ENCODE measurements at regions not wholly inside any gene's neighbourhood (a gene's known extent, or its start where the extent isn't known, plus 50 kb on each side); places are given as distances from the start of the nearest gene placed in this dataset.

- TF ChIP-seq CTCF (IDR thresholded peaks at IDR 0.05; ENCODE audit: insufficient read depth, low read length, poor library complexity, severe bottlenecking) (no peak), EZH2phosphoT487 (conservative IDR thresholded peaks at IDR 0.05; ENCODE audit: low read length) (no peak)
Measured at GRCh38 chr2:173751245-173751975, 213.8 kb downstream of the SP3 start.
